ENCODE measurements at regions not wholly inside any gene's neighbourhood (a gene's known extent, or its start where the extent isn't known, plus 50 kb on each side); places are given as distances from the start of the nearest gene placed in this dataset.
"Not testable (repeated sequence)": the region's sequence is repeated elsewhere in the genome, so short reads cannot be mapped to it uniquely, and the experiment has no call there.

DNA sequence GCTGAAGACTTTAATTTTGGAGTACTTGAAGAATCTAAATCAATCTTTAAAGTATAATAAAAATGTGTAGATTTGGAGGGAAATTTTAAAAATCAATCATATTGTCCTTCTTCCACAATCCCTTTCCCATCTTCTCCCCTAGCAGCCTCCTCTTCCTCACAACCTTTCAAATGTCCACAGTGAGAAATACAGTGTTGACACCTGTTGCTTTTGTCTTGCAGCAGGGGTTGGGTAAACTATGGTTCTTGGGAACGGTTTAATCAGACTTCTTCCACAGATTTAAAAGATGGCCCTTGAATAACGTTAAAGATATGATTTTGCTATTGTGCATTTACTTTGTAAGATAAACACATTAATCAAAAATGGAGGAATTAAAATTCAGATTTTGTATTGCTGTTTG, 113.8 kb upstream of the SLC1A4 start:
- DNase-seq (ENCODE audit: low spot score), result no peak

DNA sequence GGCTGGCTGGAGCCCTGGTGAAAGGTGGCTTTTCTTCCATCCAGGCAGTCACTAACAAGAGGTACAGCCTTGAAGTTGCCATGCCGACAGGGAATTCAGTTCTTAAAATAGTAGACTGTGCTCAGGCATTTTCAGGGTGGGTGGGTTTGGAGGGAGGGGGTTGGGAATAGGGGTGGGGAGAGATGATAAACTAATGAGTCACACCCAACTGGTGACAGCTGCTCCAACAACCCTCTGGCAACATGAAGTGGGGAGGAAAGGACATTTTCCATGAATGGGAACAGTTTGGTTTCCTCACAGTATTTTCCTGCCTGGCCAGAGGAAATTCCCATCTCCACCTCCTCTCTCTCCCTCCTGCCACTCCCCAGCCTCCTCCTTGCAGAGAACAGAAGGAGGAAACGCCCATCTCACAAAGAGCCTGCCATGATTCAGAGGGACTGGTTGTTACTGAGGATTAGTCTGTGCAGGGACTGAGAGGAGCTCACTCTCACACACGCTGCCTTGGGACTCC, 113.0 kb upstream of the SLC1A4 start:
- DNase-seq (ENCODE audit: low spot score), result peak; percentile 64

DNA sequence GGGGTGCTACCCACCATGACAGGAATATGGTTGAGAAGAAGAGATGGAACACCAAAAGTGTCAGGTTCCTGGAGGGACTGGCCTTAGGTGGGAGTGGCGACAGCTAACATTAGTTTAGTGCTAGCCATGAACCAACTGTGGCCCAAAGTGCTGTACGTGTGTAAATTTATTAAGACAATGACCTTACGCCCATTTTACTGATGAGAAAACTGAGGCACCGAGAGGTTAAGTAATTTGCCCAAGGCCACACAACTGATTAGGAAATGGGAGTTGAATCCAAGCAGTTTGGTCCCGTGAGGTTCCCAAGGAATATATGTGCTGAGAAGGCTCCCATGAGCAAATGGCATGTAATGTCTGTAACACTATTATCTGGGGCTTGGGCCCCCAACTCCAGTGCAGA, 109.5 kb upstream of the SLC1A4 start:
- DNase-seq (ENCODE audit: low spot score), result no peak

DNA sequence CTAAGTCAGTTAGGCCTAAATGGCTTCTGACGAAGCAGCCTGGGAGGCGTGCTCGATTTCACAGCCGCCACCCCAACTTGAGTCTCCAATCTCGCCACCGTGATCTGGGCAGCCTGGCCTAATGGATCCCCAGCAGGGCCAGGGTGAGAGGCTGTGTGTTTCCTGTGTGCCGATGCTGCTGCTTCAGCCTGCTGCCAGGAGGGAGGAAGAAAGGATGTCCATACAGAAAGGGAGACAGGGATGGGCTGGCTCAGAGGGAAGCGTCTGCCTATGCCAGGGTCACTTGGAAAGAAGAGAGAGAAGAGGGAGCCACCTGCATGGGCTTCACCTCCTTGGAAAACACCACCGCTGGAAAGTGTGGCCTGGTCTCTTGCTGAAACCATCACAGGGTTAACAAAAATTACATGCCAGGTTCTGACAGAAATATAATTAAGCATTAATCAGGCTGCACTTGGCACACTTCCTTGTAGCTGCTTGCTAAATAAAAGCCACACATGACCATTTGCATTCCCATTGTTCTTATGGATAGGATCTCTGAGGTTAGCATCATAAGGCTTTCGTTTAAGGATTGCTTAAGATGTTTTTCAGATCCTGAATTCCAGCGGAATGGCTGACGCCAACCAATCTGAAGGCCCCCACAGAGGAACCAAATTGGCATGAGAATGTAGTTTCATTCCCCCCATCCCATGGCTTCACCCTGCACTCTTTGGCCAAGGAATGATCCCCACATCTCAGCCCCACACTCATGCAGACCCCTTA, 108.8 kb upstream of the SLC1A4 start:
- DNase-seq (ENCODE audit: low spot score), result no peak

DNA sequence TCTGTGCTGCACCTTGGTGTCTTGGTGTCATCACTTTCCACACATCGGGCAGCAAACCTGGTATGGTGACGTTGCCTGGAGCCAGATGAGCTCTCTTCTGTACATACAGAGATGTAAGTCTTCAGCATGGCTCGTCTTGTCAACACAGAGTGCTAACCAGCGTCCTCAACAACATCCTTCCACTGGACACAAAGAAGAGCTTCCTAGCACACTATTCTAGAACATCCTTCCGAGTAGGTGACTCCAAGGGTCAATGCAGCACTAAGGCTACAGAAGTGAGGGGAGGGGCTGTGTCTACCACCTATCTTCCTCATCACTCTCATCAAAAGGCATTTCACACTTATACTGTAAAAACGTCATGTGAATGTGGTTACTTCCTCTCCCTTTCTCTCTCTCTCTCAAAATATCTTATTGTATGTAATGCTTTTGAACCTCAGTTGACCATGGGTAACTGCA, 108.1 kb upstream of the SLC1A4 start:
- DNase-seq (ENCODE audit: low spot score), result no peak

DNA sequence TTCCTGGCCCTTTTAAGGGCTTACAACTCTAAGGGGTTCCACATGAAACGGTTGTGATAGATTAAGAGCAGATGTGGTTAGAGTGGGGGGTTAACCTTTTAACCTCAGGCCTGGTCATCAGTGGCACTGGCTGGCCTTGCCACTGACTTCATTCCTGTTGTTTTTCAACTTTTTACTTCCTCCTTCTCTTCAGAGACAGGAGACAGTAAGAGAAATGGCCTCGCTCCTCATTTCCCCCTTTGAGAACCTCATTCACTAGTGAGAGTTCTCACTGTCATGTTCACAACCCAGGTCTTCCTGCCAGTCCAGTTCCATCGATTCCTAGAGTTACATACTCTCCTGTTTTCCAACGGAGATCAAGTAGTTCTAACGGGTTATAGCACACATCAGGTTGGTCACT, 101.6 kb upstream of the SLC1A4 start:
- DNase-seq (ENCODE audit: low spot score), result no peak

DNA sequence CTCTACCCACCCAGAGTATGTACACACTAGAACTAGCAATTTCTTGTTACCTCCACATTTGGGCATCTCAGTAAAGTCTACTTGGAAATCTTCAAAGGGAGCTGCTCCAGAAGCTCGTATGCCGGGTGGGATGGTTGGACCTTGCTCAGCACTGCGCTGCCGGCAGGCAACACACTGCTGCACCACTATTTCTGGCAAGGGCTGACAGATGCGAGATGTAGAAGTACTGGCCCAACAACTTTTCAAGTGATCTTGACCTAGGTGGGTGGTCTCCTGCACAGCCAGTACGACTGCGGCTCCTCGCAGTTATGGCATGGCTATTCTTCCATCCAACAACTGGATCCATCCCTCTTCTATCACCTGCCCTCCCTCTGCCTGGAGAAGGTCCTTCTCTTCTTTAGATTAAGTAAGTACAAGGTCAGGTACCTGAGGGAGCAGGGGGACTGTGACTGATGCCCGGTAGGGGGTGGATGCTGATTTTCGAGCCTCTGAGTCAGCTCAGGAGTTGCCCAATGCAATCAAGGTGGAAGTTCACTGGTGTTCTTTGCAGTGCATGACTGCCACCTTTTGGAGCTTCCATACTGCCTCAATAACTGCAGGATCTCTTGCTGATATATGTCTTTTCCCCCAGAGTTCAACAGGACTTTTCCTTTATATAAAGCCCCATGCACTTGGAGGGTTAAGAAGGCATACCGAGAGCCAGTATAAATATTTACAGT, 100.4 kb upstream of the SLC1A4 start:
- peak; percentile 84 for DNase-seq (ENCODE audit: low spot score)

DNA sequence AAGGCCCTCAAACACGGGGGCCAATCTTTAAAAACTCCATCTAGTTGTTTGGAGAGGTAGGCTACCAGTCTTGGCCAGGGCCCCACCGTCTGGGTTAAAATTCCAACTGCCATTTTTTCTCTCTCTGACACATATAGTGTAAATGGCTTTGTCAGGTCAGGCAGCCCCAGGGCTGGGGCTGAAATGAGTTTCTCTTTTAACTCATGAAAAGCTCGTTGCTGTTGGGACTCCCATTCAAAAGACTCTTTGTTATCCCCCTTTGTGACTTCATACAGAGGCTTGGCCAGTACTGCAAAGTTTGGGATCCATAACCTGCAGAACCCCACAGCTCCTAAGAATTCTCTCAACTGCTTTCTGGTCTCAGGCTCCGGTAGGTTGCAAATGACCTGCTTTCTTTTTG, 99.4 kb upstream of the SLC1A4 start:
- no peak for DNase-seq (ENCODE audit: low spot score)

DNA sequence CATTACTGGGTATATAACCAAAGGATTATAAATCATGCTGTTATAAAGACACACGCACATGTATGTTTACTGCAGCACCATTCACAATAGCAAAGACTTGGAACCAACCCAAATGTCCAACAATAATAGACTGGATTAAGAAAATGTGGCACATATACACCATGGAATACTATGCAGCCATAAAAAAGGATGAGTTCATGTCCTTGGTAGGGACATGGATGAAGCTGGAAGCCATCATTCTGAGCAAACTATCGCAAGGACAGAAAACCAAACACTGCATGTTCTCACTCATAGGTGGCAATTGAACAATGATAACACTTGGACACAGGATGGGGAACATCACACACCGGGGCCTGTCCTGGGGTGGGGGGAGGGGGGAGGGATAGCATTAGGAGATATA, 92.6 kb upstream of the SLC1A4 start:
- not testable (repeated sequence) for DNase-seq (ENCODE audit: low spot score)

DNA sequence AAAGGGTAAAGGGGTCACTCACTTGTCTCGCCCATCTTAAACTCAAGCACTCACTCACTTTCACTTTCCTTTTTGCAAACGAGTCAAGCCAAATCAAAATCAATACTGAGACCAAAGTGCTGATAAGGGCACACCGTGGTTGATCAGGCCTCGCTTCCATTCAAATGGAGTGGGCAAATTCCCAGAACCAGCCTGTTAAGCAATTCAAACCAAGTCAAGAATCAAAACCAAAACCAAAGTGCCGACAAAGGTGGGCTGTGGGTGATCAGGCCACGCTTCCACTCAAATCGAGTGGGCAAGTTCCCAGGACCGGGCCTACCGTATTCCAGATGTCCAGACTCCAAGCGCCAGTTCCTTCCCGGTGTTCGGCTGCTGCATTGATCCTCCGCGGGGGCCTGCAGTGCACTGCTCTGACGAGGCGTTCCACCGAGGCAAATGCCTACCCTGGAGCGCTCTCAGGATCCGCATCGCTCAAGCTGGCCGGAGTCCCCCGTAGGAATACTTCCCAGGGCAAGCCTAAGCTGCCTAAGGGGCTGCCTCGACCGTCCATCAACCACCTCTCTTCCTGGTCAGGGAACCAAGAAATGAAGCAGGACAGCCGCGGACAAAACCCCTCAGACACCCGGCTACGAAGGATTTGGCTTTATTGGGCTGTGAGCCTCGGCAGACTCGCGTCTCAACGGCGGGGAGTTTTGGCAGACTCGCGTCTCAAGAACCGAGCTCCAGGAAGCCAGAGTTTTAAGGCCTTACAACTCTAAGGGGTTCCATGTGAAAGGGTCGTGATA, 89.9 kb upstream of the SLC1A4 start:
- no peak for DNase-seq (ENCODE audit: low spot score)

DNA sequence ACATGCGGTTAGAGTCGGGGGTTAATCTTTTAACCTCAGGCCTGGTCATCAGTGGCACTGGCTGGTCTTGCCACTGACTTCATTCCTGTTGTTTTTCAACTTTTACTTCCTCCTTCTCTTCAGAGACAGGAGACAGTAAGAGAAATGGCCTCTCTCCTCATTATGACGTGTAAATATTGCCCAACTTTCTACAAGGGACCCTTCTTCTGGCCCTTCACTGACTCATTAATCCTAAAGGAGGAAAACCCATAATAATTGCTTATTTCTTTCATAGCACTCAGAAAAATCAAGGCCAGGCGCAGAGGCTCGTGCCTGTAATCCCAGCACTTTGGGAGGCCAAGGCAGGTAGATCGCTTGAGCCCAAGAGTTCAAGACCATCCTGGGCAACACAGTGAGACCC, 89.3 kb upstream of the SLC1A4 start:
- DNase-seq (ENCODE audit: low spot score), result not testable (repeated sequence)

DNA sequence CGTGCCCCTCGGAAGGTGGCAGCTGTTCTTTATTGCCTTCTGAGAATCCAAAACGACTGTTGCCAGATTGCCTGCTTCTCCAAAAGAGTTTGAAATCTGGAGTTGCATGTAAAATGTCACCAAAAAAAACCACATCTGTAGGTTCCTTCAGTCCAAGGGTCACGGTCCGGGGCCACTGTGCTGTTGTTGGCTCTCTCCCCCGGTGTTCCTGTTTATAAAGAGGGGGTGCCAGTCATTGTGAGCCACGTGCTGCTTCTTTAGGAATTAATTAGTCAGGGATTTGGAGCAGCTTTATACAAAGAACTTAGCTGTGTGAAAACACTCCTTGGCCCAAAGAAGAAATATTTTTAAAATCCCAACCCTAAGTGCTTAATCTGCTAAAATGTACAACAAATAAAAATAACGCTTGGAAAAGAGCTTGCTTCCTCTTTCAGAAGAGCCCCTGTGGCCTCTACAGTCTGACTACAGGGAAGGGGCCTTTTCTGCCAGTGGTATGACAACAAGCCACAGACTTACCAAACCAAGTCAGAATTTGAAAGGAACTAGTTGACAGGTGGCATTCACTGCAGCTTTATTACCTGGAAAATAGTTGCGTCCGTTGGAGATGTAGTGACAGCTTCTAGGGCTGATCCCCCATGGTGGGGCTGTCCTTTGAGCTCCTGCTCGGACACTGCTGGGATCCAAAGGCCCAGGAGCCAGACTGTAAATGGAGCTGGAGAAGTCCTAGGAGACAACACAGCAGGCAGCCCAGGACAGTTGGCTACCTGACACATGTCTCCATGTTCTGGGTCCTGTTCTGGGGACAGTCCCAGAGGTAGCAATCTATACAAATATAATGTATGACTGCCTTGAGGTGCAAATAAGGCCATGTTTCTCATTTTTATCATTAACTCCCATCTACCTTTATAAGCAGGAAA, 84.5 kb upstream of the SLC1A4 start:
- no peak for DNase-seq (ENCODE audit: low spot score)

DNA sequence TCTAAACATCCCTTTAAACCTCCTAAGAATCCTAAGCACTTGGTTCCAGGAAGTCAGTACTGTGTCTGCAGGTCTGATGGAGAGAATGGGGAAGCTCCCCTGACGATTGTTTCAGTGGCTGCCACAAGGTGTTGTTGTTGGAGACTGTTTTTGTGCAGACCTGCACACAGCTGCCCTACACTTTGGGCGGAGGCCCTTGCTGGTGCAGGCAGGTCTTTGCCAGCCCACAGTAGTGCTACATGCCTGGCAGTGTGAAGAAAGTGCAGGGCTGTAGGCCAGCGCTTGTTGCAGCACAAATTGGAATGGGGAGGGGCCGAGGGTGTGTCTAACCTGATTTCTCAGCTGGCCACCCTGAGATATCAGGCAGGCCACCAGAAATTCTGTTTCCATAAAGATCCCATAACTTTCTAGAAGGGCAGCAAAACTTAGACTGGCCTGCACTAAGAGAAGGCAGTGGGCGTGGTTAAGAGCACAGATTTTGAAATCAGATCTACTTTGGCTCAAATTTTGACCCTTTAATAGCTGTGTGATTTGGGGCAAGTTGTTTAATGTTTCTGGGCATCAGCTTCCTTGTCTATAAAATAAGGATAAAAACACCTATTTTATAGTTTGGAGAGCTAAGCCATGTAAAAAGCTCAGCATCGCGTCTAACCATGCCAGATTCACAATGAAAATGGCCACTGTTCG, 83.7 kb upstream of the SLC1A4 start:
- DNase-seq (ENCODE audit: low spot score), result no peak

DNA sequence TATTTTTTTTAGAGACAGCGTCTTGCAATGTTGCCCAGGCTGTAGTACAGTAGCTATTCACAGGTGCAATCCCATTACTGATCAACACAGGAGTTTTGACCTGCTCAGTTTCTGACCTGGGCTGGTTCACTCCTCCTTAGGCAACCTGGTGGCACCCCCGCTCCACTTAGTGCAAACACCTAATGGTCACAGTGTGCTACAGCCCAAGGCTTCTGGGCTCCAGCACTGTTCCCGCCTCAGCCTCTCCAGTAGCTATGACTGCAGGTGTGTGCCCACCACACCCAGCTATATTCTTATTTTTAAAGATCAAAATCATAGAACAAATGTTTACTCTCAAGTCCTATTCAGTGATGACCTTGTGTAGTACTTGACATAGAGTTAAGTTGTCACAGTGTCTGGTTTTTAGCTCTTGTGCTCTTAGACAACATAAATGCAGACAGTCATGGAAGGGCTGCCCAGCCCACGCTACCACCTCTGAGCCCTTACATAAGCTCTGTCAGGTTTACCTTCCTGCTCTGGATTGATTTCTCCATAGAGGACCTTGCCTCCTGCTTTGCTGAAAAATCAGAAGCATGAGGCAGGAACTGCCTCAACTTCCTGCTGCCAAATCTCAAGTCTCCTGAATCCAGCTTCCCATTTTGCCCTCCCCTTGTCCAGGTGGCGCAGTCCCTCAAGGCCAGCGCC, 82.2 kb upstream of the SLC1A4 start:
- no peak for DNase-seq (ENCODE audit: low spot score)

DNA sequence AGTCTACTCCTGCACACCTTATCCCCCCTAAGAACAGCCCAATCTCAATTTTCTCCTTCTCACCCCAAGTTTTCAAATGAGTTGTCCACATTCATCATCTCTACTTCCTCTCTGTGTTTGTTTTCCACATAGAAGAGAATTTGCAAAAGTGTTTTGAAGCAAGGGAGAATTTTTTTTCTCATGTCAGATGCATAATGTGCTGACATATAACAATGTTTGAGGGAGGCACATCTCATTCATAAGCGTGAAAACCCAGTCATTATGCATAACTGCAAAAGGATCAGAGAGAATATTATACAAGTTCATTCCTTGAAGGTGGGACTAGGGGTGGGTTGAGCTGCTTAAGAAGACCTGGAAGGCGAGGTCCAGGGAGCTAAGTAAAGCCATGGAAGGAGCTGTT, 80.8 kb upstream of the SLC1A4 start:
- DNase-seq (ENCODE audit: low spot score), result no peak

DNA sequence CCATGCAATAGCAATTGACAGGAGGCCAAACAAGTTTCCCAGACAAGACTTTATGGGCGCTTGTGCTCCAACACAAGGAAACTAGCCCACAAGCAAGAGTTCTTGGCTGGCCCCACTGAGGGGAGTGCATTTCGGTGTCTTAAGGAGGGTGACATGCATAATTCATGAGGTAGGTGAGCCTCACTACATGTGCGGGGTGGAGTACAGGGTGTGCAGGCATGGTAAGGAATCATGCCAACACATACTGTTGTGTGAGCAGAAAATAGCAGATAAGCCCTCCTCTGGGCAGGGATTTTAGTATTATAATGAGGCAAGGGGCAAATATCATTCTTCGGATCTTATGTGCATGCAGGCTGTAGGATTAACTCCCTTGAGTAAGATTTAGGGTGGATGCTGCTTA, 78.7 kb upstream of the SLC1A4 start:
- DNase-seq (ENCODE audit: low spot score), result no peak

DNA sequence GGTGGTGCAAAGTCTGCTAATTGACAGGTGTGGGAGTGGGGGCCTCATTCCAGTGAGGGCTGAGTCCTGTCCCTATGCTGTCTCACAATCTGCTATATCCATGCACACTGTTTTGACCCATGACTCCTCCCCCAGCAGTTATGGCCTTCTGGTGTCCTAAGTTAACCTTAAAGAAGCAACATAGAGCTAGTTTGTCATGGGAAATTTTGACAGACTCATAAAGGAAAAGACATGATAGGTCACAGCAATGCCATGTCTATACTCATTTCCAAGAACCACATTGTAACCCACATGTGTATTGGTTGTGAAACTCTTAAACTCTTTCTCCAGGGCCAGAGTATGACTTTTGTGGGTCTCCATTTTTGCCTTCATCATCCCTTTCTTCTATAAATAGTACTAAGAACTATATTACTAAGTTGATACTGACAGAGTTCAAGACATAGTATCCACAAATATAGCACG, 78.2 kb upstream of the SLC1A4 start:
- DNase-seq (ENCODE audit: low spot score), result no peak

DNA sequence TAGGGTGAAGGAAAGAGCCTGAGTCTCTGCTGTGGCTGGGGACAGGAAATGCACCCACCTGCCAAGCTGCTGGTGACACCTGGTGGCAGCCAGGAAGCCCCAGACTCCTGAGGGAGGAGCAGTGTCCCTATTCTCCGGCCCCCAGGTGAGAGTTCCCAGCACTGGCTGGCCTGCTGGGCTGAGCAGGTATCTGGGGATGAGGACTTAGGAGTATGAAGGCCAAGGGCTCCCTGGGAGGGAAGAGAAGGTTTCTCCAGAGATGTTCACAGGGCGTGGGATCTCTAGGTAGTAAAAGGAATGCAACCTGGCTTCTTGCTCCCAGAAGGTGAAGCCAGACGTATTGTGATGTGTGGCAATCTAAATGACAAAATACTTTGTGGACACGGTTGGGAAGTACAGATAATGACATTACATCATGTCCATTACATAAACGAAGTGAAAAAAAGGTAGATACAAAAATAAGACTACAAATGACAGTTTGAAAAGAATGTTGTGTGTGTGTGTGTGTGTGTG, 75.8 kb upstream of the SLC1A4 start:
- DNase-seq (ENCODE audit: low spot score), result peak; percentile 79

DNA sequence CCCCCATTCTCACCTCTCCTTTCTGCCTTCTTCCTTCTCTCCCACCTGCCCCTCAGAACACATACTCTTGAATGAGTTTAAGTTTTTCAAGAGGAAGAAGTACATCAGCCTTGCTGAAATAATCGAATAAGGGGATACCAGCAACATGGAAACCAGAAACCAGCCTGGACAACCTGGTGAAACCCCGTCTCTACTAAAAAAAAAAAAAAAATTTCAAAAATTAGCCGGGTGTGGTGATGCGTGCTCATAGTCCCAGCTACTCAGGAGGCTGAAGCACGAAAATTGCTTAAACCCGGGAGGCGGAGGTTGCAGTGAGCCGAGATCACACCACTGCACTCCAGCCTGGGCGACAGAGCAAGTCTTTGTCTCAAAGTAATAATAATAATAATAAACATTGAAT, 75.0 kb upstream of the SLC1A4 start:
- DNase-seq (ENCODE audit: low spot score), result no peak
